SH-SY5Y (cell line): ENCODE measurements at regions not wholly inside any gene's neighbourhood (a gene's known extent, or its start where the extent isn't known, plus 50 kb on each side); places are given as distances from the start of the nearest gene placed in this dataset.

Experiments
- GATA2 ChIP-seq: IDR thresholded peaks from 2 replicates; pipeline ENCODE4 v1.6.1; 2011; ENCODE audit warnings: mild to moderate bottlenecking, low read depth, low read length
- GATA3 ChIP-seq: IDR thresholded peaks from 2 replicates; pipeline ENCODE4 v1.6.1; 2011; ENCODE audit warnings: low read depth, mild to moderate bottlenecking, low read length, moderate library complexity

DNA sequence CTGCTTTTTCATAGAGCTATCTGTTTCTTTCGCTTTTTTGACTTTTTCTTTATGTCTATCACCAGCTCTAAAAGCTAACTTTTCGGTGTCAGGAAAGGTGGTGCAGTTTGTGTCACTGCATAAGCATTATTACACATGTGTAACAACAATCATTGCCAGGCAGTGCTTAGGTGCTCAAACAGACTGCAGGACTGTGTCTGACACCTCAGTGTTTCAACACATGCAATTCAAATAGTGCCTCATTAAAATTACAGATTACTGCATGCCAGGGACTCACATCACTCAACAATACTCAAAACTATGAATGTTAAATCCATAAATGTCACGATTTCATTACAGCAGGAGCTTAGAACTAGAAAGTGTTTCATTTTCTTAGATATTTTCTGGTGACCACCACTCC lies 265.3 kb upstream of the SMIM30 start:
- no peak for TF ChIP-seq GATA2
- TF ChIP-seq GATA3: no peak
